ENCODE measurements at regions not wholly inside any gene's neighbourhood (a gene's known extent, or its start where the extent isn't known, plus 50 kb on each side); places are given as distances from the start of the nearest gene placed in this dataset.

DNA sequence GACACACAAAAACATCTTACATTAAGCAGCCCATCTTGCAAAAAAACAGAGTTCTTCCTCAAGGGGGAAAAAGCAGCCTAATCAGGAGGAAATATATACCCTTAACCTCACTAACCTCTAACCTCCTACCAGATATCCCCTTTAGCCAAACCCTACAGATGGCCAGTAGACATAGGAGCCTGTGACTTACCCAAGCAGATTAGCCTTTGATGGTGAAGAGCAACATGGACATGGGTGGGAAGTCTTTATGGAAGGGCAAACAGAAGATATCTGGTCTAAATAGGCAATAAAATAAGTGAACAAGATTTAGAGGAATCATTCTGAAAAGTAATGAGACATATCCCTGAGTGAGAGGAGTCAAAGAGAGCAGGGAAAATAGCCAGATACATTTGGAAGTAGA lies 119.4 kb upstream of the ARPP21 start:
- TF ChIP-seq CTCF (IDR thresholded peaks at IDR 0.05; ENCODE audit: insufficient read depth, low read length, poor library complexity, severe bottlenecking) = no peak
- TF ChIP-seq EZH2phosphoT487 (conservative IDR thresholded peaks at IDR 0.05; ENCODE audit: low read length) = no peak
